Activated CD4-positive, alpha-beta T cell treated with anti-CD3 and anti-CD28 coated beads, Interleukin-2, amount 50 U/mL, for 4 hours (primary cell): ENCODE measurements at regions not wholly inside any gene's neighbourhood (a gene's known extent, or its start where the extent isn't known, plus 50 kb on each side); places are given as distances from the start of the nearest gene placed in this dataset.

Experiments used
- DNase-seq, 2 experiments: peaks; one replicate each; pipeline ENCODE4 v3.0.0-alpha.2; 2020

DNA sequence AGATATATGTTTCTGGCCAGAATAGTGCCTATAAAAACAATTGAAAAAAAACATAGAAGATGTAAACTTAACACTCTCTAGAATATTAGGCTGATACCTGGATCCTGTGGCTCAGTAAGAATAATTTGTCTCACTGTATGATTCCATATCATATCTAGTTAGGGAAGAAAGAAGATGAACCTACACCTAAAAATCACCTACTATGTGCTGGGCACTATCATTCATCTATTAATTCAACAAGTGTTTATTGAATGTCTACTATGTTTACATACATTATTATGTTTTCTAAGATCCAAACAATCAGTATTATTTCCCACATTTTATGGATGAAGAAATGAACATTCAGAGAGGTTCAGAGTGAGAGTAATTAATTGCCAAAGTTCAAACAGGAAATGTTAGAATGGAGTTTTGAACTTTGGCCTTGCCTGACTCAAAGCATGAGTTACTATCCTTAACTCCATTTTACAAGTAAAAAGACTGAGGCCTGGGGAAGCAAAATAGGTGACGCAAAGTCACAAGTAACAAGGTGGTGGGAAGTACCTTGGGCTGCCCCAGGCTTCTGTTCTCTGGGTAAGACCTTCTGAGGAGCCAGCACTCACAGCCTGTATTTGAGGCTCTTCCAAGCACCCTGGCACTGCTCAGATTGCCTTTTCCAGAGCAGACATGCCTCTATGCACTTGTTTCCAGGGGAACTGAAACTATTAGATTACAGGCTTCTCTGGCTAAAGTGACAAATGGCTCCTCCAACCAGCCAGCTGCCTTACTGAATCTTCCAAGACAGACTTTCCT is 111.1 kb upstream of the ACSL4 start:
- DNase-seq = no peak

GRCh38 chrX:109844986-109845385 is 111.9 kb upstream of the ACSL4 start:
- DNase-seq = no peak

DNA sequence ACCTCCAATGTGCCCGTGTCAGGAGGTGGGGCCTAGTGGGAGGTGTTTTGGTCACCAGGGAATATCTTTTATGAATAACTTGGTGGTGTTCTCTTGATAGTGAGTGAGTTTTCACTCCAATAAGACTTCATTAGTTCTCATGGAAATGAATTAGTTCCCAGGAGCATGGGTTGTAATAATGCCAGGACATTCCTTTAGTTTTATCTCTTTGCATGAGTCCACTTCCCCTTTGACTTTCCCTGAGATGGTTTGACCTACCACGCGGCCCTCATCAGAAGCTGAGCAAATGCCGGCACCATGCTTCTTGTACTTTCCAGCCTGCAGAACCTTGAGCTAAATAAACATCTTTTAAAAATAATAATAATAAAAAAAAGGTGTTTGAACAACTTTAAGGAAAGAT is 112.9 kb upstream of the ACSL4 start:
- DNase-seq = no peak

GRCh38 chrX:109847257-109848187 is 114.5 kb upstream of the ACSL4 start:
- no peak for DNase-seq

DNA sequence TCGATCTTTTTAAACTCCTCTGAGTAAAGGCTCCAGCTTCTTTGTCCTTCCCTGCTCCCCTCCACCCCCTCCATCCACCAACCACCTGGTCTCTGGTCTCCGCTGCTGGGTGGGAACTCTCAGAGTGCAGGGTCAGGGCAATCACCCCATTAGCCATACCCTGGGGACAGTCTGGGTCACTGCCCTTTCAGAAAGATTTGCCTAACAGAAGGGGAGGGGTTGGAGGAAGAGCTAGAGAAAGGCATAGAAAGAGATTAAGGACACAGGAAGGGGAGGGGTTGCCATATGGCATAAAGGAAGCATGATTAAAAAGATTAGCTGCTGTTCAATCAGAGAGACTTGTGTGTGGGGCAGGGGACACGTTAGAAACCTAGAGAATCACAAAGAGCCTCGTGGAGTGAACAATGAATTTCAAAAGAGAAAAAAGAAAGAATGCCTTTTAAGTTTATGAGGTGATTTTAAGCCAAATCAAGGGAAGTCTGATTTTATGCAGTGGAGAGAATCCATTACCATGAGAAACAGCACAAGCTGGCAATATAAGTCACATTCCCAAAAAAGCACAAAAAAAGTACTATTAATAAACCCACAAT is 115.5 kb upstream of the ACSL4 start:
- DNase-seq = no peak

- DNase-seq = no peak
Observed at GRCh38 chrX:109854096-109854495, 121.0 kb upstream of the ACSL4 start.

- DNase-seq = no peak
Observed at GRCh38 chrX:109855501-109855900, 122.4 kb upstream of the ACSL4 start.

- no peak for DNase-seq
Observed at GRCh38 chrX:109856974-109857373, 123.9 kb upstream of the ACSL4 start.

DNA sequence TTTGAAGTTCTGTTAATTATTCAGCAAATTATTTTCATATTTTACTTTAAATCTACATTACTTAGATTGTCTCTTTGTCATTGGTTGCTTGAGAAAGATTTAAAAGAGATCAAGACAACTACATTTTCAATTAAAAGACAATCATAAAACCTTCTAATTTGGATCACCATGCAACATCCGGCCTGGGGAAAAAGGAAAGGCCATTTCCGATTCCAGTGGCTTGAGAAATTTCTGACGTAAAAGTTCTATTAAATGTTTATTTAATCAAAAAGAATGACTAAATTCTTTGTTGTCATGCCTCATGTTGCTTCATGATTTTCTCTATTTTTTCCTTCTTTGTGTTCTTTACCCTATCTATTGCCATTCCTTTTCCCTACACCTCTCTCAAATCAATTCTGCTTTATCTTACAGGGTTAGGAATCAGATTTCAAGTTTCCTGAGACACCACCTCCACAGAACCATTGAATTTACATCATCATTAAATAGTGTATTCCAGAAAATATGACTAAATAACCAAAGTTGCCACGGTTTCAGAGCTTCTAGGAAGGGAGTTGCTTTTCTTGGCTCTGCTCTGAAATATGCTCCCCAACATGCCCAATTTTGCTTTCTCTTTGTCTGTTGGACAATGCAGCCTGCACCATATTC is 124.6 kb upstream of the ACSL4 start:
- no peak for DNase-seq

DNA sequence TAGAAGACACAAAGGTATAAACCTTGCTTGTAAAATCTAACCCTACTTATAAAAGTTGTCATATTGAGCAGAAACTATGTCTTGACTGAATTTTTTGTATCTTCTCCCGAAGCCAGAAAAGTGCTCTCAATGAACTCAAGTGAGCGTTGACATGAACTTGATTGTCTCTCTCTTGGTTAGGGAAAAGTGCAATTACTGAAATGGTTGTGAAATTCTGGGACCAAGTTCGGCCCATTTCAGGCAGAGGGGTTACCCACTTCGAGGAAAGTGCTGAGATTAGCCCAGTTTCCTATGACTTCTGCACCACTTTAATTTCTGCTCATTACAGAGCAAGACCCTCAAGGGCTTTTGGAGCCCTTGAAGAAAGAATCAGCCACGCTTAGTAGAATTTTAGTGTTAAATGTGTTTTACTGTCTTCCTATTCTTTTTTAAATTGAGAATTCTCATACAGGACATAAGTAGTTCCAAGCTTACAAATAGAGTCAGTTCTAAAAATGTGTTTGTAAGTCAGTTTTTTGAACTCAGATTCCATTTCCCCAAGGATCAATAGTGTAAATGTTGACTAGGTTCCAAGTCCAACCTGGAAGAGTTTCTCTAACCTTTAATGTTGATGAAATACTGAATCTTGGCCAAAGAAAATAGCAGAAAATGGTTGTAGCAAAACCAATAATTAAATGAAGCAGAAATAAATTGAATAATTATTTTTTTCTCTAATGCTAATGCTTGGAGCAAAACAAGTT is 125.7 kb upstream of the ACSL4 start:
- DNase-seq = no peak

- DNase-seq = no peak
Observed at GRCh38 chrX:109859651-109860050, 126.6 kb upstream of the ACSL4 start.

- DNase-seq = no peak
Observed at GRCh38 chrX:109862433-109862832, 129.4 kb upstream of the ACSL4 start.

DNA sequence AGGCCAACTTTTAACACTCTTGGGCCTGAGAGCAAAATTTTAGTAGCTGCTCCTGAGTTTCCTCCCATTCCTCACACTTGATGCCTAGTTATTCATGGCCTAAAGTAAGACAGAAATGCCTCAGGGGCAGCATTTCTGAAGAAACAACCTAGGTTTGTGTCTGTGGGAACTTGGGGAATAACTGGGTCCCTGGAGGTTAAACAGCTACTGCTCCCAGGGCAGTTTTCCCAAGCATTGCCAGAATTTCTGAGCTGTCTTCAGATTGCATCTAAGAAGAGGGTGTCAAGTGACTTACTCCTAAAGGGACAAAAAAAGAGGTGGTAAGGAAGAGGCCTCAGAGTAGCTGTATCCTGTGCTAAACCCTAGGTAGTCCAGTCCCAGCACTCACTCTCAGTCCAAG is 130.8 kb upstream of the ACSL4 start:
- no peak for DNase-seq

DNA sequence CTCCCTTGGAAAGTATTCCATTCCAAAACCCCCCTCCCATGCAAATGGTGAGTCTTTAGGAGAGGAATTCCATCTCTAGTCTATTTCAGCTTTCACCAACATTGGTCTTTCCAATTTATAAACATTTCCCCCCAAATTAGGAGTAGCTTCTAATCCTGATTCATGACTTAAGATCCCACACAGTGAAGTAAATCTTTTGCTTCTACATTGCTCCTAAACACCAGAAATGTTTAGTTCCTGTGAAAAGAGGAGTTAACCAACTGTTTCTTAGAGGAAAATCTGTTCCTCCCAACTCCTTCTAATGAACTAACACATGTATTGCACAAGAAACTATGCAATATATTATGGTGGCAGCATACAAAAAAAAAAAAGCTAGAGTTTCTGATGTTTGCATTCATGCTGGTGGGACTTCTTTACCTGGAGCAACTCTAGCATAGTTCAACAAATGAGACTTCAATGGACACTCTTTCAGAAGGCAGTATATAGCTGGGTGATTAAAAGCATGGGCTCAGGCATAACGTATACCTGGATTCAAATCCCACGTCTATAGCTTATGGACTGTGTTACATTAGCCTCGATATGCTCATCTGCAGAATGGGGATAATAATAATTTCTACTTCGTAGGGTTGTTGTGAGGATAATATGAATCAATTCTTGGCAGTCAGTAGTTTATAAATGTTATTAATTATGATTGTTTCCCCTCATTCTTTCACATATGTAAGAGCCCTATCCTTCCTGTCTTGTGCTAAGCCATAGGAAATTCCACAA is 131.6 kb upstream of the TMEM164 start:
- no peak for DNase-seq

DNA sequence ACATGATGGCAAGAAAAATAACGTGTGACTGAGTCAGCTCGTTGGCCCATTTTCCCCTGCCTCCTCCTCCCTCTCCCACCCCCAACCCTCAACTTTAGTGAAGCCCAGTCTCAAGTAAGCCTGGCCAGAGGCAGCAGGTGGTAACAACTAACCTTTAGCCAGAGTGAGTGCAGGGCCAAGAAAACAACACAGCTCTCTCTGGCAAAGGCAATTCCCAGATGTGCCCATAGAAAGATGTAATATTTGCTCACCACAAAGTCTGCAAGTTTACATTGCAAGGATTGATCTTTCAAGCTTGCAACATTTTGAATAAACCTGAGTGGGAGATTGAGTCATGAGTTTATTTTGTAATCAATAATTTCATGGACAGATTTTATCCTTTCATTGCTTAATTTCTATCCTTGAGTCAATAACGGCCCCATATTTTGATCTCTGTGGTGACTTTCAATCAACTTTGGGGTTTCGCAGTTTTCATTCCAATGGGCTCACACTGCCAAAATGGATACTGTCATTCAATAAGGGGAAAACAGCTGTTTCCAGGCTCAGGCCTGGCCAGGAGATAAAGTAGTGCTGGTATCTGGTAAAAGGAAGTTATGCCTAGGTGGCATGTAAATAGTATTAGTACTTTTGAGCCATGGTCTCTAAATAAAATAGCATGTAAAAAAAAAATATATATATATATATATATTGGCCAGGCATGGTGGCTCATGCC is 130.7 kb upstream of the TMEM164 start:
- no peak for DNase-seq

GRCh38 chrX:109873574-109873973 is 129.3 kb upstream of the TMEM164 start:
- DNase-seq = no peak

DNA sequence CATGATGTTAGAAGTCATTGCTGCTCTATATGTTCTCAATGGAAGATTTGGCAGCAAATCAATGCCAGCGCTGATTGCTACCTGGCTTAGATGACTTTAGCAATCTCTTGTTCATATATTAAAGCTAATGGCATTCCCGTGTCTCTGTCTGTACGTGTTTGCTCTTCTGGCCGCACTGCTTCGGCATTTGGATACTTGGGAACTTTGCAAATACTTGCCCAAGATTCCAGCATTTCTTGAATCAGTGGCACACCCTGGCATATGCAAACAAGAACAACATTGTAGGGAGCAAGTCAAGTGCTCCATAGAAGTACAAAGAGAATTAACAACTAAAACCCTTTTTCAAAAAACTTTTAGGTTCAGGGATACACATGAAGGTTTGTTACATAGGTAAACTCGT is 128.9 kb upstream of the TMEM164 start:
- DNase-seq = no peak

- DNase-seq = no peak
Observed at GRCh38 chrX:109874548-109874947, 128.4 kb upstream of the TMEM164 start.

GRCh38 chrX:109875831-109876230 is 127.1 kb upstream of the TMEM164 start:
- DNase-seq = no peak

DNA sequence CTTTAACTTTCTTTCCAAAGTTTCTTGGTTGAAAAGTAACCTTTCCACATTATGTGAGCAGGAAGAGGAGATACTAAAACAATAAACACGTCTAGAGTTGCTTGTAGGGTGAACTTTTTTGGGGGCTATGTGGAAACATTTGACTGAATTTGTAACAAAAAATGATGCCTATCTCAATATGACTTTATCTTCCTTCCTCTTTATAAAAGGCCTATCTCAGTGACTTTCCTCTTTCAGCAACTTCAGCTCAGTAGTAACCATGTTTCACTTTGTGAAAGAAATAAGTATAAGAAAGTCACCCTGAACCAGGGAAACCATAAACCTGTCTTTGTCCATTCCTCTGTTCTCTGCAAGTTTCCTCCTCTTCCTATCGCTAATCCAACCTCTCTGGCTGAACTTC is 124.7 kb upstream of the TMEM164 start:
- DNase-seq = no peak

DNA sequence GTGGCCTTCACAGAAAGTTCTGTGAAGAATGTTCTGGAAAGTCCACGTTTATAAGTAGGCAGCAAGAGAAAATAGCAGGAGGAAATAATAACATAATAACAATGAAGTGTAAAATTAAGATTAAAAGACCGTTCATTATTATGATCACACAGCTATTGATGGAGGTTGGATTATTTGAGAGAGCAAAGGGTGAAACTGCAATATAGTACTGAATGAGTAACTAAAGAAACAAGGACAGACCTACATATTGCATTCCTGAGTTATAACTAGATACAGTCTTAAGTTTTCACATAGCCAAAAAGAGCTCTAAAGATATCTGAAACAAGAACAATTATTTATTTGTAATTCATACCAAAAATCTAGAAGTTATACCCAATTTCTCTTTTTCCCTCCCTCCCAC is 122.9 kb upstream of the TMEM164 start:
- no peak for DNase-seq
